ENCODE measurements at regions not wholly inside any gene's neighbourhood (a gene's known extent, or its start where the extent isn't known, plus 50 kb on each side); places are given as distances from the start of the nearest gene placed in this dataset.

- TF ChIP-seq CTCF (IDR thresholded peaks at IDR 0.05; ENCODE audit: low read length), result no peak
- TF ChIP-seq EZH2 (optimal IDR thresholded peaks at IDR 0.05; ENCODE audit: low read depth, low read length), result no peak
Observed at GRCh38 chr20:29430531-29430930, 1826.9 kb upstream of the DEFB115 start.
